ENCODE measurements at regions not wholly inside any gene's neighbourhood (a gene's known extent, or its start where the extent isn't known, plus 50 kb on each side); places are given as distances from the start of the nearest gene placed in this dataset.

GRCh38 chr2:204170411-204170810, 233.8 kb downstream of the ICOS start:
- Histone ChIP-seq H3K9me3 (no peaks in the 10 kb centered on the region), H3K27ac (no peak overlapping the region), H3K4me3 (no peak overlapping the region), H3K27me3 (ENCODE audit: low read depth) (no peaks in the 10 kb centered on the region), H3K4me1 (peaks cover 4% of the 10 kb centered on the region), H3K36me3 (no peaks in the 10 kb centered on the region)
- TF ChIP-seq, protein P1, sequence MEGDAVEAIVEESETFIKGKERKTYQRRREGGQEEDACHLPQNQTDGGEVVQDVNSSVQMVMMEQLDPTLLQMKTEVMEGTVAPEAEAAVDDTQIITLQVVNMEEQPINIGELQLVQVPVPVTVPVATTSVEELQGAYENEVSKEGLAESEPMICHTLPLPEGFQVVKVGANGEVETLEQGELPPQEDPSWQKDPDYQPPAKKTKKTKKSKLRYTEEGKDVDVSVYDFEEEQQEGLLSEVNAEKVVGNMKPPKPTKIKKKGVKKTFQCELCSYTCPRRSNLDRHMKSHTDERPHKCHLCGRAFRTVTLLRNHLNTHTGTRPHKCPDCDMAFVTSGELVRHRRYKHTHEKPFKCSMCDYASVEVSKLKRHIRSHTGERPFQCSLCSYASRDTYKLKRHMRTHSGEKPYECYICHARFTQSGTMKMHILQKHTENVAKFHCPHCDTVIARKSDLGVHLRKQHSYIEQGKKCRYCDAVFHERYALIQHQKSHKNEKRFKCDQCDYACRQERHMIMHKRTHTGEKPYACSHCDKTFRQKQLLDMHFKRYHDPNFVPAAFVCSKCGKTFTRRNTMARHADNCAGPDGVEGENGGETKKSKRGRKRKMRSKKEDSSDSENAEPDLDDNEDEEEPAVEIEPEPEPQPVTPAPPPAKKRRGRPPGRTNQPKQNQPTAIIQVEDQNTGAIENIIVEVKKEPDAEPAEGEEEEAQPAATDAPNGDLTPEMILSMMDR (IDR thresholded peaks at IDR 0.05): no peak
- ATAC-seq: peak; percentile 64 to 65
- intact Hi-C loops (cut with DNase I): no loop called here
- no peak for DNase-seq

DNA sequence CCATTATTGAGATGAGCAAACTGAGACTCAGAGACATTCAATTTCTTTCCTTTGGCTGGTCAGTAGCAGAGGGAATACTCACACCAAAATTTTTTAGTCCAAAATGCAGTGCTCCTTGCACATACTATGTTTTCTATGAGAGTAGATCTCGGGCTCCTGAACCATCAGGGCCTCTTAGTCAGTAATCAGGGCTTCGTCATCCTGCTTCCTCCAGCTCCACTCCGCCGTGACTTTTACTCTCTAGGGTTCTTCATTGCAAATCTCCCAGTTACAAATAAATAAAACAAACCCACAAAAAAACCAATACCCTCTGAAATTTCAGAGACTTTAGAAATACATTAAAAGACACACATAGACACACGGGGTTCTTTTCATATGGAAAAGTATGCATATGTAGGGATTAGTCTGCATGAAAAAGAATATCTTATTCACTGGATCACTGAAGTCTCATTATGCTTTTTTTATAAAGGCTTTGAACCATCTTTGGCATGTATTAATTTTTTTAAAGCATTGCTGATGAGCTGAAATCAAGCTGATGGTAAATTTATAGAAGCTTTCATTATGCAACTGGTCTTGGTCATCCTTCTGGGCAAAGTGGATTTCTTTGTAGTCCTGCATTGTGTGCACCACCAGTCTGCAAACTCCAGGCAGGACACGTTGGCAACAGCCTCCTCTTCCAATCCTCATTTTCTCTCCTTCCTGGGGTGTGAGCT, 235.0 kb downstream of the ICOS start:
- no peak for DNase-seq
- H3K4me3 ChIP-seq: no peak overlapping the region
- H3K36me3 ChIP-seq: no peaks in the 10 kb centered on the region
- H3K27me3 ChIP-seq (ENCODE audit: low read depth): no peaks in the 10 kb centered on the region
- H3K9me3 ChIP-seq: no peaks in the 10 kb centered on the region
- no peak for ATAC-seq
- H3K27ac ChIP-seq: no peak overlapping the region
- intact Hi-C loops (cut with DNase I): no loop called here
- H3K4me1 ChIP-seq: peaks cover 4% of the 10 kb centered on the region
- TF ChIP-seq, protein P1 (IDR thresholded peaks at IDR 0.05): no peak

DNA sequence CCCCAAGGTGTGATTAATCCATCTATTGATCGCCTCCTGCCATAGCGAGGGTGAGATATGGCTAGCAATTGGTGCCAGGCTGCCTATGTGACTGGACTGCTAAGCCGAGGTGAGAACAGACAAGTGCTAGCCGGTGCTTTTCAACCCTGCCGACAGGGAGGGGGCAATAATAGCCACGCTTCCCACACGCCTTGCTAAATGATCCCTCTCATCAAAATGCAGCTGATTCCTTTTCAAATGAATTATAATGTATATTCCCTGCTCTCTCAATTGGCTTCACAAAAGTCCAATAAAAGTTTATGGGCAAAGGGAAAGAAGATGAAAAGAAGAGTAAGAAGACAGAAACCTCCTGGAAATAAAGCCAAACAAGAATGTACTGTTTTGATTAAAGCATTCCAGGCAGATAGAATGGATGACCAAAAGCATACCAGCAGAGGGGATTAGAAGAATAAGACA, 235.6 kb downstream of the ICOS start:
- TF ChIP-seq, protein P1 (IDR thresholded peaks at IDR 0.05): no peak
- DNase-seq (no peak), ATAC-seq (no peak)
- H3K27me3 ChIP-seq (ENCODE audit: low read depth): no peaks in the 10 kb centered on the region
- peaks cover 4% of the 10 kb centered on the region for H3K4me1 ChIP-seq
- no peak overlapping the region for H3K4me3 ChIP-seq
- no peaks in the 10 kb centered on the region for H3K9me3 ChIP-seq
- intact Hi-C loops (cut with DNase I): no loop called here
- H3K27ac ChIP-seq: no peak overlapping the region
- H3K36me3 ChIP-seq: no peaks in the 10 kb centered on the region

DNA sequence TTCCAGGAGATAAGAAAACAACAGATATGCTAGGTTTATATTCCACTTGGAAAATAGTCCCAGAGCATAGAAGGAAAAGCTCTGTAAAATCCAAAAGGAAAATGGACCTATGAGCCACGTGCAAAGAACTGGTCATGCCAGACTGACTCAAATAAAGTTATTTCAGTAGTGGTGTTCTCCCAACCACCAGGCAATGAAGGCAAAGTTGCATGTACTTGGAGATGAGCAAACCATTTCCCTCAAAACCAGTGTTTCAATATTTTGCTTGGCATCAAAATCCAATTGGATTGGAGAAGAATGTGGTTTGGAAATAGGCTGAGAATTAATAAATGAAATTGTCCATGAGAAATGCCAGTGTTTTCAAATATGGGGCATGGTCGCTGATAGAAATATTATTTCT, 237.5 kb downstream of the ICOS start:
- Histone ChIP-seq H3K9me3 (no peaks in the 10 kb centered on the region), H3K27me3 (ENCODE audit: low read depth) (no peaks in the 10 kb centered on the region), H3K27ac (no peak overlapping the region), H3K4me3 (no peak overlapping the region), H3K36me3 (no peaks in the 10 kb centered on the region), H3K4me1 (peaks cover 4% of the 10 kb centered on the region)
- ATAC-seq: no peak
- DNase-seq: no peak
- TF ChIP-seq, protein P1 (IDR thresholded peaks at IDR 0.05): no peak
- intact Hi-C loops (cut with DNase I): no loop called here

GRCh38 chr2:204175552-204176271, 239.1 kb downstream of the ICOS start:
- H3K9me3 ChIP-seq: no peaks in the 10 kb centered on the region
- no peak for ATAC-seq
- intact Hi-C loops (cut with DNase I): no loop called here

More at GRCh38 chr2:204175552-204176271, 239.1 kb downstream of the ICOS start:
- Histone ChIP-seq H3K27me3 (ENCODE audit: low read depth) (no peaks in the 10 kb centered on the region), H3K27ac (no peak overlapping the region), H3K4me3 (no peak overlapping the region), H3K36me3 (no peaks in the 10 kb centered on the region), H3K4me1 (peaks cover 3% of the 10 kb centered on the region)
- TF ChIP-seq, protein P1 (IDR thresholded peaks at IDR 0.05): no peak
- no peak for DNase-seq
